HG03135 (cell line): ENCODE measurements at regions not wholly inside any gene's neighbourhood (a gene's known extent, or its start where the extent isn't known, plus 50 kb on each side); places are given as distances from the start of the nearest gene placed in this dataset.

Experiments used
- ATAC-seq: cut with Tn5 transposase; IDR thresholded peaks from one replicate; pipeline ENCODE4 v1.9.1; 2021; ENCODE audit warnings: mild to moderate bottlenecking, moderate library complexity; ENCODE audit not compliant: unreplicated experiment

GRCh38 chr6:148652205-148652604 lies 94.6 kb upstream of the UST start:
- ATAC-seq: no peak

- ATAC-seq: no peak
Observed at GRCh38 chr6:148653138-148653776, 93.6 kb upstream of the UST start.

- no peak for ATAC-seq
Observed at GRCh38 chr6:148657048-148657447, 89.8 kb upstream of the UST start.

- no peak for ATAC-seq
Observed at GRCh38 chr6:148658681-148659430, 88.0 kb upstream of the UST start.

GRCh38 chr6:148667395-148667794 lies 79.4 kb upstream of the UST start:
- no peak for ATAC-seq

- ATAC-seq: no peak
Observed at GRCh38 chr6:148671085-148671484, 75.7 kb upstream of the UST start.

- ATAC-seq: no peak
Observed at GRCh38 chr6:148671952-148672351, 74.9 kb upstream of the UST start.

GRCh38 chr6:148674306-148674705 lies 72.5 kb upstream of the UST start:
- ATAC-seq: no peak

GRCh38 chr6:148677594-148678476 lies 69.0 kb upstream of the UST start:
- peak; percentile 80 for ATAC-seq

GRCh38 chr6:148678682-148679081 lies 68.1 kb upstream of the UST start:
- no peak for ATAC-seq

GRCh38 chr6:148681666-148682065 lies 65.2 kb upstream of the UST start:
- ATAC-seq: no peak

GRCh38 chr6:148682252-148682651 lies 64.6 kb upstream of the UST start:
- no peak for ATAC-seq

- ATAC-seq: no peak
Observed at GRCh38 chr6:148682990-148683389, 63.8 kb upstream of the UST start.

- no peak for ATAC-seq
Observed at GRCh38 chr6:148689168-148689567, 57.7 kb upstream of the UST start.

- peak; percentile 67 for ATAC-seq
Observed at GRCh38 chr6:148693882-148694484, 52.8 kb upstream of the UST start.
